ENCODE measurements at regions not wholly inside any gene's neighbourhood (a gene's known extent, or its start where the extent isn't known, plus 50 kb on each side); places are given as distances from the start of the nearest gene placed in this dataset.

DNA sequence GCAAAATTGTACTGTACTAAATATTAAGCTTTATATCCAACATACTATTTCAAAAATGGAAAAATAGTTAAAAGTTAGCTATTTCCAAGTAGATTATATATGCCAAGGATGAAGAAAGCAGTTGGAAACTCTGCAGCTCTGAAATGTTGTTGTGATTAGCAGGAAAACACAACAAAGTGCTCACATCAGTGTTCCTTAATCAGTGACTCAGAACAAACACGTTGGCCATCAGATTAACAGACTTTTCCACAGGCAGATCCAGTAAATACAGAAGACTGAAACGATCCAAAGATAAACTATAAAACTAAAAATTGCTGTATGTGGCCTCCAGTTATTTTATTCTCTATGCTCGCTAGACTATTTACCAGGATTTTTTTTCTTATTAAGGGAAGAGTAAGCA lies 99.6 kb upstream of the SEMA3D start:
- Histone ChIP-seq H3K9me3 (replicated peaks; ENCODE audit: control insufficient read depth, insufficient read depth, low read depth, low read length) (peaks cover 2% of the 10 kb centered on the region), H3K9ac (ENCODE audit: insufficient read depth in 1 of 2, low read depth in 2 of 2, low read length in 2 of 2) (no peak overlapping the region), H3K27ac (ENCODE audit: extremely low read depth, low read depth, low read length) (no peak overlapping the region), H4K20me1 (replicated peaks; ENCODE audit: control insufficient read depth, insufficient read depth, low read length) (no peaks in the 10 kb centered on the region), H3K9me1 (ENCODE audit: control insufficient read depth, insufficient read depth, low read length) (no peaks in the 10 kb centered on the region), H3K4me3 (no peak overlapping the region), H3K4me2 (ENCODE audit: insufficient read depth, low read length) (no peak overlapping the region), H2AFZ (ENCODE audit: low read depth, low read length) (no peak overlapping the region), H3K27me3 (ENCODE audit: control insufficient read depth in 2 of 2, insufficient read depth in 2 of 2, low read length in 2 of 2) (no peaks in the 10 kb centered on the region), H3K79me2 (ENCODE audit: control insufficient read depth, insufficient read depth, low read length) (no peaks in the 10 kb centered on the region), H3K4me1 (replicated peaks in 1 of 2; ENCODE audit: control insufficient read depth in 2 of 2, insufficient read depth in 2 of 2, low read length in 2 of 2) (no peaks in the 10 kb centered on the region), H3K36me3 (ENCODE audit: control insufficient read depth, insufficient read depth, low read length) (no peaks in the 10 kb centered on the region)
- ChIA-PET POLR2A (no interaction called here), CTCF (ENCODE audit: low intra/inter-chr PET ratio) (no interaction called here)
- in situ Hi-C loops (cut with MboI) (no loop called here), intact Hi-C loops (cut with micrococcal nuclease) (no loop called here)
- no peak for DNase-seq (ENCODE audit: extremely low read depth in 1 of 4, low spot score in 3 of 4)
- 1% methylated on average over 3 of the region's 3 CpGs for WGBS (ENCODE audit: insufficient coverage, low coverage, missing lambda C conversion rate)
- FAIRE-seq, result no peak
- BruUV-seq (replicated peaks), result no TSS peak
- no peak for ATAC-seq
- no peak for TF ChIP-seq TEAD1 (CRISPR knock-in tag; IDR thresholded peaks at IDR 0.05)
- TF ChIP-seq GTF2E2 (tag; IDR thresholded peaks at IDR 0.05), result no peak
- no peak for TF ChIP-seq ZNF79 (CRISPR knock-in tag; IDR thresholded peaks at IDR 0.05; ENCODE audit: low read depth)
- no peak for TF ChIP-seq TBL1XR1 (IDR thresholded peaks at IDR 0.05; ENCODE audit: low read length in 2 of 2)
- no peak for TF ChIP-seq CBFB (CRISPR knock-in tag; IDR thresholded peaks at IDR 0.05)
- no peak for TF ChIP-seq SETDB1 (IDR thresholded peaks at IDR 0.05; ENCODE audit: low read length)
- TF ChIP-seq ZNF766 (CRISPR knock-in tag; conservative IDR thresholded peaks at IDR 0.05), result no peak
- no peak for TF ChIP-seq RUNX1 (IDR thresholded peaks at IDR 0.05; ENCODE audit: low read depth)
- TF ChIP-seq SRF (CRISPR knock-in tag; IDR thresholded peaks at IDR 0.05), result no peak
- no peak for TF ChIP-seq HINFP (tag; conservative IDR thresholded peaks at IDR 0.05; ENCODE audit: low read depth)

Measured in K562 (cell line).